HepG2 (cell line): ENCODE measurements at regions not wholly inside any gene's neighbourhood (a gene's known extent, or its start where the extent isn't known, plus 50 kb on each side); places are given as distances from the start of the nearest gene placed in this dataset.

ENCODE experiments used
- ARNTL ChIP-seq: sonication (generic); formaldehyde crosslinking; IDR thresholded peaks from 2 replicates; pipeline ENCODE4 v1.4.0; 2020; ENCODE audit warnings: mild to moderate bottlenecking, missing genetic modification reagents
- BCLAF1 ChIP-seq: fragments of 450-650 bp; IDR thresholded peaks from 2 replicates; pipeline ENCODE4 v1.6.1; 2017; ENCODE audit warnings: mild to moderate bottlenecking
- BHLHE40 ChIP-seq: IDR thresholded peaks from 2 replicates; pipeline ENCODE4 v1.6.1; 2011; ENCODE audit warnings: low read length, improper control_type of control experiment
- CTCF ChIP-seq: sonication (generic); formaldehyde crosslinking; IDR thresholded peaks from 2 replicates; pipeline ENCODE4 v1.5.0; 2020; ENCODE audit warnings: mild to moderate bottlenecking, missing genetic modification reagents, moderate library complexity
- KAT8 ChIP-seq: IDR thresholded peaks from 2 replicates; pipeline ENCODE4 v1.6.1; 2016; ENCODE audit warnings: missing genetic modification reagents, missing compliant biosample characterization
- KDM2A ChIP-seq: sonication (generic); formaldehyde crosslinking; IDR thresholded peaks from 2 replicates; pipeline ENCODE4 v1.4.0; 2020; ENCODE audit warnings: low read depth, missing genetic modification reagents, borderline replicate concordance
- NR2F6 ChIP-seq, 2 experiments: IDR thresholded peaks; 2 replicates each; pipeline ENCODE4 v1.6.1; 2016; ENCODE audit warnings: antibody characterized with exemption in 1 of 2, mild to moderate bottlenecking in 1 of 2
- SMC3 ChIP-seq: IDR thresholded peaks from 2 replicates; pipeline ENCODE4 v1.6.1; 2011; ENCODE audit warnings: low read length, improper control_type of control experiment
- SNRNP70 ChIP-seq: fragments of 200-400 bp; formaldehyde crosslinking; IDR thresholded peaks from 2 replicates; pipeline ENCODE4 v1.6.1; 2017; ENCODE audit warnings: mild to moderate bottlenecking, low read depth, low read length, moderate library complexity
- ZNF773 ChIP-seq: sonication (generic); formaldehyde crosslinking; IDR thresholded peaks from 2 replicates; pipeline ENCODE4 v1.4.0; 2020; ENCODE audit warnings: missing genetic modification reagents, borderline replicate concordance
- ZNF841 ChIP-seq: sonication (generic); formaldehyde crosslinking; IDR thresholded peaks from 2 replicates; pipeline ENCODE4 v1.8.1; 2023; ENCODE audit warnings: missing genetic modification reagents, borderline replicate concordance
- ZSCAN29 ChIP-seq: sonication (generic); formaldehyde crosslinking; conservative IDR thresholded peaks from 2 replicates; pipeline ENCODE4 v1.4.0; 2020; ENCODE audit warnings: mild to moderate bottlenecking, missing genetic modification reagents
- TF ChIP-seq, protein P1 (sequence below): IDR thresholded peaks from 2 replicates; pipeline ENCODE4 v1.6.1; 2016; ENCODE audit warnings: control low read depth

GRCh38 chr6:149182262-149182661 is 135.2 kb upstream of the TAB2 start:
- TF ChIP-seq NR2F6 (IDR thresholded peaks at IDR 0.05) (no peak), NR2F6 (CRISPR knock-in tag; IDR thresholded peaks at IDR 0.05) (no peak), KAT8 (CRISPR knock-in tag) (no peak), SNRNP70 (no peak), BCLAF1 (no peak), ZNF773 (CRISPR knock-in tag) (no peak), ARNTL (CRISPR knock-in tag) (no peak), BHLHE40 (no peak), KDM2A (CRISPR knock-in tag) (no peak), ZSCAN29 (CRISPR knock-in tag) (no peak), ZNF841 (CRISPR knock-in tag) (no peak), CTCF (CRISPR knock-in tag) (no peak), SMC3 (no peak)
- TF ChIP-seq, protein P1, sequence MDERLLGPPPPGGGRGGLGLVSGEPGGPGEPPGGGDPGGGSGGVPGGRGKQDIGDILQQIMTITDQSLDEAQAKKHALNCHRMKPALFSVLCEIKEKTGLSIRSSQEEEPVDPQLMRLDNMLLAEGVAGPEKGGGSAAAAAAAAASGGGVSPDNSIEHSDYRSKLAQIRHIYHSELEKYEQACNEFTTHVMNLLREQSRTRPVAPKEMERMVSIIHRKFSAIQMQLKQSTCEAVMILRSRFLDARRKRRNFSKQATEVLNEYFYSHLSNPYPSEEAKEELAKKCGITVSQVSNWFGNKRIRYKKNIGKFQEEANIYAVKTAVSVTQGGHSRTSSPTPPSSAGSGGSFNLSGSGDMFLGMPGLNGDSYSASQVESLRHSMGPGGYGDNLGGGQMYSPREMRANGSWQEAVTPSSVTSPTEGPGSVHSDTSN (CRISPR knock-in tag): no peak
